ENCODE measurements at regions not wholly inside any gene's neighbourhood (a gene's known extent, or its start where the extent isn't known, plus 50 kb on each side); places are given as distances from the start of the nearest gene placed in this dataset.
"Not testable (repeated sequence)": the region's sequence is repeated elsewhere in the genome, so short reads cannot be mapped to it uniquely, and the experiment has no call there.

DNA sequence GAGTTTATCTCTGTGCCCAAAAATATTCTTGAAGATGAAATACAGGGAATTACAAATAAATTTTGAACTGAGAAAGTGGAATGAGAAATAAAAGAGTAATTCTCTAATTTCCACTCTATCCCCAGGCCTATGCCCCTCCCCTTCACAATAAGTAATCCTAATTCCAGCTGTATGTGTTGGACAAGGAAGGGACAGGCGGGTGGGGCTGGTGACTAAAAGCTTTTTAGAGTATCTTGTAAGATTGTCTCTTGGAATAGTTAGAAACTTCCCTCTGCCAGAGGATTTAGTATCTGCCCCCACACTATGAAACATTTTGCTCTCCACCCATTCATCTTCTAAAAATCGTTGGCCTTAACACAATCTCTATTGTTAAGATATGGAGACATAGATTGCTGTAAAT is 199.2 kb downstream of the MBL2 start:
- TF ChIP-seq, protein P1, sequence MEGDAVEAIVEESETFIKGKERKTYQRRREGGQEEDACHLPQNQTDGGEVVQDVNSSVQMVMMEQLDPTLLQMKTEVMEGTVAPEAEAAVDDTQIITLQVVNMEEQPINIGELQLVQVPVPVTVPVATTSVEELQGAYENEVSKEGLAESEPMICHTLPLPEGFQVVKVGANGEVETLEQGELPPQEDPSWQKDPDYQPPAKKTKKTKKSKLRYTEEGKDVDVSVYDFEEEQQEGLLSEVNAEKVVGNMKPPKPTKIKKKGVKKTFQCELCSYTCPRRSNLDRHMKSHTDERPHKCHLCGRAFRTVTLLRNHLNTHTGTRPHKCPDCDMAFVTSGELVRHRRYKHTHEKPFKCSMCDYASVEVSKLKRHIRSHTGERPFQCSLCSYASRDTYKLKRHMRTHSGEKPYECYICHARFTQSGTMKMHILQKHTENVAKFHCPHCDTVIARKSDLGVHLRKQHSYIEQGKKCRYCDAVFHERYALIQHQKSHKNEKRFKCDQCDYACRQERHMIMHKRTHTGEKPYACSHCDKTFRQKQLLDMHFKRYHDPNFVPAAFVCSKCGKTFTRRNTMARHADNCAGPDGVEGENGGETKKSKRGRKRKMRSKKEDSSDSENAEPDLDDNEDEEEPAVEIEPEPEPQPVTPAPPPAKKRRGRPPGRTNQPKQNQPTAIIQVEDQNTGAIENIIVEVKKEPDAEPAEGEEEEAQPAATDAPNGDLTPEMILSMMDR (IDR thresholded peaks at IDR 0.05; ENCODE audit: low read depth, low read length): no peak
- H3K4me3 ChIP-seq (replicated peaks in 1 of 2; ENCODE audit: low read depth in 2 of 2, low read length in 2 of 2): no peak overlapping the region
- peak in 1 of 2 donors; percentile 19 for DNase-seq (ENCODE audit: low read depth in 2 of 2)

DNA sequence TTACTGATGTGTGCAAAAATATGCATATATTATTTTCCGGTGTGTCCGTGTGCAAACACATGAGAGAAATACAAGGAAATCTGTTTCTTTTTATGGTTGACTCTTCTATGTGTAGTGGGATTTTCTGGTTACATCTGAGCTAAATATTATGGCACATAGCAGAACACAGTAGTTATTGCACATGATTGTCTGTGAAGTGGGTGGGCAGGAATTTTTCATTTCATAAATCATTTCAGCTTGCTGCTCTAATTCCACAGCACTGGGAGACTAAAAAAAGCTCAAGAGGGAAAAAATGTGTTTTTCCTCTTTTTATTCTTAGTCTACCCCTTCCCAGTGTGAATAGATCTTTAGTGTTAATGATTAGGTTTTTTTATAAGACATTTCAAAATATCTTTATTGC is 197.9 kb downstream of the MBL2 start:
- DNase-seq (ENCODE audit: low read depth in 2 of 2): no peak
- TF ChIP-seq, protein P1 (IDR thresholded peaks at IDR 0.05; ENCODE audit: low read depth, low read length): no peak
- no peak overlapping the region for H3K4me3 ChIP-seq (replicated peaks in 1 of 2; ENCODE audit: low read depth in 2 of 2, low read length in 2 of 2)

DNA sequence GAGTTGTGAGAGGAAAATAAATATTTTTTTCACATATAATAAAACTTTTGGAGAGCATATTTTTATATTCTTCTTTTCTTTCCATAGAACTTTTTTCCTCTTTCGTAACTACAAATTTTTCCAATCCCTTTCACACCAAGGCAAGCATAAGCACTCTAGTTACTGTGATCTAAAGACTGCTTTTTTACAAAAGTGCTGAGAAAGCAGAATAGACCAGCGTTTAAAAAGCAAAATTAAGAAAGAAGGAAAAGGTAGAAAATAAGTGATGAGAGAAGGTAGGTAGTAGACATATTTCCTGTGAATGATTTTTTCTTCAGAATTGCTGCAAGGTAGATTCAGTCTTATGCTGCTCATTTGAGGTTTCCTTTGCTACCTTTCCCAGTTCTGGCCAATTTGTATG is 195.5 kb downstream of the MBL2 start:
- TF ChIP-seq, protein P1 (IDR thresholded peaks at IDR 0.05; ENCODE audit: low read depth, low read length): no peak
- no peak overlapping the region for H3K4me3 ChIP-seq (replicated peaks in 1 of 2; ENCODE audit: low read depth in 2 of 2, low read length in 2 of 2)
- no peak for DNase-seq (ENCODE audit: low read depth in 2 of 2)

DNA sequence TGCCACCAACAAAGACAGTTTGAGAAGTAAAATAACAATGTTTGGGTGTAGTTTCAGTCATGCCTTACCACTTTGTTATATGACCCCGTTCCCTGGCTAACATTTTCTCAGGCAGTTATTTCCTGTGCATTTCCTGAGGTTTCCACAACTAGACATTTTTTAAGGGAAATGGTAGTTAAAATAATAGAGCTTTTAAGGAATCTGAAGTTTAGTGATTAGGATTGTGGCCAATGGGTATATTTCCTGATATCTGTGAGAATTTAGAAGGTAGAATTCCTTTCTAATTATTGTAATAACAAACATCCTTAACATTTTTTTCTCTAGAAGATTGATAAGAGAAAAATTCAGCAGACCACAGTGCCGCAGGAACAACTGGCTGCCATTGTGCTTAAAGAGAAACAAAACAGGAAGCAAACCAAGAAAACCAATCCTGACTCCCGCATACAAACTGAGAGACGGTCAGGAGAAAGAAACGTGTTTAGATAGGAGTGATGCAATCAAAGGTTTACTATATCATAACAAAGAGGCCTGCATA is 193.6 kb downstream of the MBL2 start:
- peak; percentile 75 to 91 for DNase-seq (ENCODE audit: low read depth in 2 of 2)
- H3K4me3 ChIP-seq (replicated peaks in 1 of 2; ENCODE audit: low read depth in 2 of 2, low read length in 2 of 2): no peak overlapping the region
- TF ChIP-seq, protein P1 (IDR thresholded peaks at IDR 0.05; ENCODE audit: low read depth, low read length): no peak

DNA sequence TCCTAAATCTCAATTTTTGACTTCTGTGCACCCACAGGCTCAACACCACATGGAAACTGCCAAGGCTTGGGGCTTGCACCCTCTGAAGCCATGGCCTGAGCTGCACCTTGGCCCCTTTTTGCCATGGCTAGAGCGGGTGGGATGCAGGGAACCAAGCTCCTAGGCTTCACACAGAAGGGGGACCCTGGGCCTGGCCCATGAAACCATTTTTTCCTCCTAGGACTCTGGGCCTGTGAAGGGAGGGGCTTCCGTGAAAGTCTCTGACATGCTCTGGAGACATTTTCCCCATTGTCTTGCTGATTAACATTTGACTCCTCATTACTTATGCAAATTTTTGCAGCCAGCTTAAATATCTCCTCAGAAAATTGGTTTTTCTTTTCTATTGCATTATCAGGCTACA is 190.9 kb downstream of the MBL2 start:
- H3K4me3 ChIP-seq (replicated peaks in 1 of 2; ENCODE audit: low read depth in 2 of 2, low read length in 2 of 2); DNase-seq (ENCODE audit: low read depth in 2 of 2): not testable (repeated sequence)

DNA sequence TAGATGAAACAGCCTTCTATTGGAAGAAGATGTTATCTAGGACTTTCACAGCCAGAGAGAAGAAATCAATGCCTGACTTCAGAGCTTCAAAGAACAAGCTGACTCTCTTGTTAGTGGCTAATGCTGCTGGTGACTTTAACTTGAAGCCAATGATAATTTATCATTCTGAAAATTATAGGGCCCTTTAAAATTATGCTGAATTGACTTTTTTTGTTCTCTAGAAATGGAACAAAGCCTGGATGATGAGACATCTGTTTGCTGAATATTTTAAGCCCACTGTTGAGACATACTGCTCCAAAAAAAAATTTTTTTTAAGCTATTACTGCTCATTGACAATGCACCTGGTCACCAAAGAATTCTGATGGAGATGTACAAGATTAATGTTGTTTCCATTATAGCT is 189.2 kb downstream of the MBL2 start:
- H3K4me3 ChIP-seq (replicated peaks in 1 of 2; ENCODE audit: low read depth in 2 of 2, low read length in 2 of 2): no peak overlapping the region
- TF ChIP-seq, protein P1 (IDR thresholded peaks at IDR 0.05; ENCODE audit: low read depth, low read length): no peak
- no peak for DNase-seq (ENCODE audit: low read depth in 2 of 2)

DNA sequence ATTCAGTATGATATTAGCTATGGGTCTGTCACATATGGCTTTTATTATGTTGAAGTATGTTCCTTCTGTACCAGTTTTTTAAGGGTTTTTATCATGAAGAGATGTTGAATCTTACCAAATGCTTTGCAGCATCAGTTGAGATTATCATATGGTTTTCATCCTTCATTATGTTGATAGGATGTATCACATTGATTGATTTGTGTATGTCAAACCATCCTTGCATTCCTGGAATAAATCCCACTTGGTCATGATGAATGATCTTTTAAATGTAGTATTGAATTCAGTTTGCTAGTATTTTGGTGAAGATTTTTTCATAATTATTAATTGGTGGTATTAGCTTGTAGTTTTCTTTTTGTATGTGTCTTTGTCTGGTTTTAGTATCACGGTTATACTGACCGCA is 185.9 kb downstream of the MBL2 start:
- no peak overlapping the region for H3K4me3 ChIP-seq (replicated peaks in 1 of 2; ENCODE audit: low read depth in 2 of 2, low read length in 2 of 2)
- DNase-seq (ENCODE audit: low read depth in 2 of 2): no peak
- TF ChIP-seq, protein P1 (IDR thresholded peaks at IDR 0.05; ENCODE audit: low read depth, low read length): no peak

Data from cardiac fibroblast (primary cell).